Vagina (tissue), 2 donors: ENCODE measurements at regions not wholly inside any gene's neighbourhood (a gene's known extent, or its start where the extent isn't known, plus 50 kb on each side); places are given as distances from the start of the nearest gene placed in this dataset.

Experiments used
- DNase-seq, 2 donors: peaks; one replicate each; pipeline ENCODE4 v3.0.0-alpha.2; 2017; ENCODE audit errors: extremely low spot score in 2 of 2
- H3K27ac ChIP-seq: fragments of 200-600 bp; sonication (generic); one replicate; pipeline ENCODE4 v1.5.1; 2019
- H3K27me3 ChIP-seq: fragments of 200-600 bp; sonication (generic); one replicate; pipeline ENCODE4 v1.5.1; 2019
- H3K36me3 ChIP-seq, 2 donors: fragments of 200-600 bp; sonication (generic); one replicate each; pipeline ENCODE4 v1.5.1; 2017 to 2019
- H3K4me1 ChIP-seq: fragments of 200-600 bp; sonication (generic); one replicate; pipeline ENCODE4 v1.5.1; 2019
- H3K4me3 ChIP-seq, 2 donors: fragments of 200-600 bp; sonication (generic); 1 replicate in 1 of 2; 2 replicates in 1 of 2; pipeline ENCODE4 v1.5.1; 2016 to 2019
- H3K9me3 ChIP-seq: fragments of 200-600 bp; sonication (generic); one replicate; pipeline ENCODE4 v1.5.1; 2019
- POLR2A ChIP-seq, 2 donors: fragments of 450-650 bp; IDR thresholded peaks; one replicate each; pipeline ENCODE4 v1.6.1; 2017; ENCODE audit warnings: antibody characterized with exemption in 2 of 2, mild to moderate bottlenecking in 2 of 2, moderate library complexity in 2 of 2
- POLR2AphosphoS5 ChIP-seq, 2 donors: sonication (generic); formaldehyde crosslinking; IDR thresholded peaks; one replicate each; pipeline ENCODE4 v1.9.0; 2017; ENCODE audit warnings: antibody characterized with exemption in 2 of 2, mild to moderate bottlenecking in 2 of 2, low read depth in 1 of 2; ENCODE audit not compliant: insufficient read depth in 1 of 2
- intact Hi-C: fragments of 100-400 bp; cut with DNase I; formaldehyde crosslinking; loops from one replicate; pipeline ENCODE4 v1.15.1; 2023
- TF ChIP-seq, protein P1 (sequence below), 3 experiments: fragments of 450-650 bp in 2 of 3; fragments of 200-600 bp in 1 of 3; sonication (generic) in 1 of 3; IDR thresholded peaks; one replicate each; pipeline ENCODE4 v1.5.1; 2017 to 2019; ENCODE audit warnings: antibody characterized with exemption in 3 of 3, mild to moderate bottlenecking in 2 of 3, moderate library complexity in 2 of 3

- Histone ChIP-seq H3K27ac (no peak overlapping the region), H3K4me3 (no peak overlapping the region), H3K4me1 (no peaks in the 10 kb centered on the region), H3K27me3 (no peaks in the 10 kb centered on the region), H3K9me3 (no peaks in the 10 kb centered on the region), H3K36me3 (no peaks in the 10 kb centered on the region)
- TF ChIP-seq POLR2AphosphoS5 (IDR thresholded peaks at IDR 0.05; ENCODE audit: insufficient read depth in 1 of 2, low read depth in 1 of 2) (no peak), POLR2A (IDR thresholded peaks at IDR 0.05) (no peak)
- TF ChIP-seq, protein P1, sequence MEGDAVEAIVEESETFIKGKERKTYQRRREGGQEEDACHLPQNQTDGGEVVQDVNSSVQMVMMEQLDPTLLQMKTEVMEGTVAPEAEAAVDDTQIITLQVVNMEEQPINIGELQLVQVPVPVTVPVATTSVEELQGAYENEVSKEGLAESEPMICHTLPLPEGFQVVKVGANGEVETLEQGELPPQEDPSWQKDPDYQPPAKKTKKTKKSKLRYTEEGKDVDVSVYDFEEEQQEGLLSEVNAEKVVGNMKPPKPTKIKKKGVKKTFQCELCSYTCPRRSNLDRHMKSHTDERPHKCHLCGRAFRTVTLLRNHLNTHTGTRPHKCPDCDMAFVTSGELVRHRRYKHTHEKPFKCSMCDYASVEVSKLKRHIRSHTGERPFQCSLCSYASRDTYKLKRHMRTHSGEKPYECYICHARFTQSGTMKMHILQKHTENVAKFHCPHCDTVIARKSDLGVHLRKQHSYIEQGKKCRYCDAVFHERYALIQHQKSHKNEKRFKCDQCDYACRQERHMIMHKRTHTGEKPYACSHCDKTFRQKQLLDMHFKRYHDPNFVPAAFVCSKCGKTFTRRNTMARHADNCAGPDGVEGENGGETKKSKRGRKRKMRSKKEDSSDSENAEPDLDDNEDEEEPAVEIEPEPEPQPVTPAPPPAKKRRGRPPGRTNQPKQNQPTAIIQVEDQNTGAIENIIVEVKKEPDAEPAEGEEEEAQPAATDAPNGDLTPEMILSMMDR (IDR thresholded peaks at IDR 0.05), result no peak
- no peak for DNase-seq
- intact Hi-C loops, result no loop called here
These were observed 573.5 kb downstream of the RNF144A start for GRCh38 chr2:7490672-7491071.

- Histone ChIP-seq H3K27ac (no peak overlapping the region), H3K4me3 (no peak overlapping the region), H3K4me1 (no peaks in the 10 kb centered on the region), H3K27me3 (no peaks in the 10 kb centered on the region), H3K9me3 (no peaks in the 10 kb centered on the region), H3K36me3 (no peaks in the 10 kb centered on the region)
- TF ChIP-seq, protein P1 (IDR thresholded peaks at IDR 0.05), result no peak
- TF ChIP-seq POLR2AphosphoS5 (IDR thresholded peaks at IDR 0.05; ENCODE audit: insufficient read depth in 1 of 2, low read depth in 1 of 2), result no peak
- TF ChIP-seq POLR2A (IDR thresholded peaks at IDR 0.05), result no peak
- intact Hi-C loops, result loop anchor here (2.0 kb wide), 1 partner anchor 20 kb away; no protein-coding TSS in a partner anchor
- DNase-seq, result no peak
These were observed 575.5 kb downstream of the RNF144A start for GRCh38 chr2:7492719-7493118.

DNA sequence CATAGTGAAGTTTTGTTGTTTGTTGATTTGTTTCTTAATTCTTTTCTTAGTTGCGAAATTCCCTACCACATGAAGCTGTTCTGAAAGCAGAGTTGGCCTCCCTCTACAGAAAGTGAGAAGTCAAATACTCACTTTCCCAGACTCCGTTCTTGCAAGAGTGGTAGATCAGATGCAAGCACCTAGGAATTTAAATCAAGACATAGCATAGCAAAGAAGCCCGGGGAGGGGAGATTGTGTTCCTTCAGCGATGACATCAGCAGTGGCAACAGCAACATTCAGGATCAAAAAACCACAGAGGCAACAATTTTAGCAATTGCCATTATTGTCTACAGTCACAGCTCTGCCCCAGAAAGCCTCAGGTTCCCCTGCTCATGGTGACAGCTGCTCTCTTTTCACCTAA, 580.0 kb downstream of the RNF144A start:
- DNase-seq, result no peak
- no peak overlapping the region for H3K27ac ChIP-seq
- no peak for TF ChIP-seq POLR2AphosphoS5 (IDR thresholded peaks at IDR 0.05; ENCODE audit: insufficient read depth in 1 of 2, low read depth in 1 of 2)
- TF ChIP-seq, protein P1 (IDR thresholded peaks at IDR 0.05), result no peak
- TF ChIP-seq POLR2A (IDR thresholded peaks at IDR 0.05), result no peak
- H3K27me3 ChIP-seq, result no peaks in the 10 kb centered on the region
- no peaks in the 10 kb centered on the region for H3K9me3 ChIP-seq
- no peaks in the 10 kb centered on the region for H3K4me1 ChIP-seq
- H3K36me3 ChIP-seq, result no peaks in the 10 kb centered on the region
- intact Hi-C loops, result no loop called here
- no peak overlapping the region for H3K4me3 ChIP-seq

GRCh38 chr2:7499018-7499417, 581.8 kb downstream of the RNF144A start:
- H3K36me3 ChIP-seq, result no peaks in the 10 kb centered on the region
- TF ChIP-seq, protein P1 (IDR thresholded peaks at IDR 0.05), result no peak

GRCh38 chr2:7502336-7502735, 585.1 kb downstream of the RNF144A start:
- no peak for DNase-seq
- Histone ChIP-seq H3K27me3 (no peaks in the 10 kb centered on the region), H3K9me3 (no peaks in the 10 kb centered on the region), H3K36me3 (no peaks in the 10 kb centered on the region), H3K27ac (no peak overlapping the region), H3K4me3 (no peak overlapping the region), H3K4me1 (no peaks in the 10 kb centered on the region)
- TF ChIP-seq, protein P1 (IDR thresholded peaks at IDR 0.05), result no peak
- TF ChIP-seq POLR2AphosphoS5 (IDR thresholded peaks at IDR 0.05; ENCODE audit: insufficient read depth in 1 of 2, low read depth in 1 of 2) (no peak), POLR2A (IDR thresholded peaks at IDR 0.05) (no peak)
- intact Hi-C loops, result no loop called here

More at GRCh38 chr2:7499018-7499417, 581.8 kb downstream of the RNF144A start:
- H3K4me3 ChIP-seq, result no peak overlapping the region
- no peak overlapping the region for H3K27ac ChIP-seq
- no peaks in the 10 kb centered on the region for H3K27me3 ChIP-seq
- intact Hi-C loops, result no loop called here
- H3K4me1 ChIP-seq, result no peaks in the 10 kb centered on the region
- H3K9me3 ChIP-seq, result no peaks in the 10 kb centered on the region
- no peak for DNase-seq
